EL (cell line): ENCODE measurements at regions not wholly inside any gene's neighbourhood (a gene's known extent, or its start where the extent isn't known, plus 50 kb on each side); places are given as distances from the start of the nearest gene placed in this dataset.

Source experiments
- DNase-seq: peaks from one replicate; pipeline ENCODE4 v3.0.0-alpha.2; 2016

GRCh38 chr10:78899098-78899754, 169.5 kb upstream of the ZMIZ1 start:
- DNase-seq = no peak

- no peak for DNase-seq
Measured at GRCh38 chr10:78899996-78900714, 168.6 kb upstream of the ZMIZ1 start.

GRCh38 chr10:78900715-78901430, 167.9 kb upstream of the ZMIZ1 start:
- DNase-seq = no peak

- DNase-seq = no peak
Measured at GRCh38 chr10:78901694-78902093, 167.1 kb upstream of the ZMIZ1 start.

- DNase-seq = no peak
Measured at GRCh38 chr10:78902815-78903214, 166.0 kb upstream of the ZMIZ1 start.

- no peak for DNase-seq
Measured at GRCh38 chr10:78903341-78903940, 165.3 kb upstream of the ZMIZ1 start.

- no peak for DNase-seq
Measured at GRCh38 chr10:78904196-78904595, 164.6 kb upstream of the ZMIZ1 start.

GRCh38 chr10:78905015-78905956, 163.5 kb upstream of the ZMIZ1 start:
- no peak for DNase-seq

- DNase-seq = no peak
Measured at GRCh38 chr10:78905957-78906308, 162.8 kb upstream of the ZMIZ1 start.

- DNase-seq = no peak
Measured at GRCh38 chr10:78906734-78907390, 161.9 kb upstream of the ZMIZ1 start.

- no peak for DNase-seq
Measured at GRCh38 chr10:78907551-78908211, 161.1 kb upstream of the ZMIZ1 start.

GRCh38 chr10:78909221-78909620, 159.5 kb upstream of the ZMIZ1 start:
- no peak for DNase-seq

- no peak for DNase-seq
Measured at GRCh38 chr10:78910021-78910420, 158.7 kb upstream of the ZMIZ1 start.

GRCh38 chr10:78910476-78910875, 158.3 kb upstream of the ZMIZ1 start:
- no peak for DNase-seq

GRCh38 chr10:78910886-78911285, 157.9 kb upstream of the ZMIZ1 start:
- DNase-seq = no peak

- DNase-seq = no peak
Measured at GRCh38 chr10:78911533-78912340, 157.0 kb upstream of the ZMIZ1 start.

- no peak for DNase-seq
Measured at GRCh38 chr10:78912361-78913218, 156.2 kb upstream of the ZMIZ1 start.

GRCh38 chr10:78913219-78914059, 155.3 kb upstream of the ZMIZ1 start:
- no peak for DNase-seq

GRCh38 chr10:78914060-78914378, 154.7 kb upstream of the ZMIZ1 start:
- no peak for DNase-seq
